GM19395 (cell line): ENCODE measurements at regions not wholly inside any gene's neighbourhood (a gene's known extent, or its start where the extent isn't known, plus 50 kb on each side); places are given as distances from the start of the nearest gene placed in this dataset.
"Not testable (repeated sequence)": the region's sequence is repeated elsewhere in the genome, so short reads cannot be mapped to it uniquely, and the experiment has no call there.

Source experiments
- ATAC-seq: cut with Tn5 transposase; IDR thresholded peaks from one replicate; pipeline ENCODE4 v1.9.1; 2021; ENCODE audit warnings: mild to moderate bottlenecking, moderate library complexity; ENCODE audit not compliant: unreplicated experiment

- ATAC-seq, result no peak
These were observed 92.5 kb upstream of the KCNE2 start for GRCh38 chr21:34271189-34271851.

- no peak for ATAC-seq
These were observed 91.5 kb upstream of the KCNE2 start for GRCh38 chr21:34272321-34272720.

GRCh38 chr21:34274001-34274400 is 89.8 kb upstream of the KCNE2 start:
- ATAC-seq, result no peak

- peak; percentile 49 for ATAC-seq
These were observed 86.9 kb upstream of the KCNE2 start for GRCh38 chr21:34276711-34277425.

GRCh38 chr21:34278451-34278850 is 85.4 kb upstream of the KCNE2 start:
- ATAC-seq, result no peak

GRCh38 chr21:34279285-34279684 is 84.5 kb upstream of the KCNE2 start:
- no peak for ATAC-seq

GRCh38 chr21:34279883-34280282 is 83.9 kb upstream of the KCNE2 start:
- ATAC-seq, result no peak

- no peak for ATAC-seq
These were observed 83.4 kb upstream of the KCNE2 start for GRCh38 chr21:34280389-34280795.

- no peak for ATAC-seq
These were observed 82.8 kb upstream of the KCNE2 start for GRCh38 chr21:34280959-34281358.

- no peak for ATAC-seq
These were observed 81.6 kb upstream of the KCNE2 start for GRCh38 chr21:34282223-34282622.

GRCh38 chr21:34284666-34285065 is 79.1 kb upstream of the KCNE2 start:
- no peak for ATAC-seq

GRCh38 chr21:34288042-34288441 is 75.8 kb upstream of the KCNE2 start:
- not testable (repeated sequence) for ATAC-seq

GRCh38 chr21:34289856-34290255 is 74.0 kb upstream of the KCNE2 start:
- ATAC-seq, result no peak

GRCh38 chr21:34296878-34297277 is 66.9 kb upstream of the KCNE2 start:
- ATAC-seq, result no peak

- ATAC-seq, result no peak
These were observed 65.2 kb upstream of the KCNE2 start for GRCh38 chr21:34298534-34299167.

GRCh38 chr21:34299168-34299539 is 64.7 kb upstream of the KCNE2 start:
- ATAC-seq, result no peak

- no peak for ATAC-seq
These were observed 61.3 kb upstream of the KCNE2 start for GRCh38 chr21:34302521-34302920.

GRCh38 chr21:34305605-34306604 is 57.9 kb upstream of the KCNE2 start:
- no peak for ATAC-seq

GRCh38 chr21:34307991-34308532 is 55.7 kb upstream of the KCNE2 start:
- no peak for ATAC-seq

- ATAC-seq, result no peak
These were observed 52.1 kb upstream of the KCNE2 start for GRCh38 chr21:34311561-34312330.
